NOMO-1 treated with DMSO at 0.1 percent for 48 hours (cell line): ENCODE measurements at regions not wholly inside any gene's neighbourhood (a gene's known extent, or its start where the extent isn't known, plus 50 kb on each side); places are given as distances from the start of the nearest gene placed in this dataset.
"Not testable (repeated sequence)": the region's sequence is repeated elsewhere in the genome, so short reads cannot be mapped to it uniquely, and the experiment has no call there.

Experiments used
- DNase-seq: peaks from one replicate; lab custom pipeline; 2025; ENCODE audit not compliant: unreplicated experiment; lab: John Stamatoyannopoulos, UW

GRCh38 chr17:33989361-33990148 lies 265.5 kb upstream of the CCL2 start:
- no peak for DNase-seq

GRCh38 chr17:33990943-33991706 lies 264.0 kb upstream of the CCL2 start:
- DNase-seq, result no peak

GRCh38 chr17:33992113-33992512 lies 263.0 kb upstream of the CCL2 start:
- DNase-seq, result no peak

DNA sequence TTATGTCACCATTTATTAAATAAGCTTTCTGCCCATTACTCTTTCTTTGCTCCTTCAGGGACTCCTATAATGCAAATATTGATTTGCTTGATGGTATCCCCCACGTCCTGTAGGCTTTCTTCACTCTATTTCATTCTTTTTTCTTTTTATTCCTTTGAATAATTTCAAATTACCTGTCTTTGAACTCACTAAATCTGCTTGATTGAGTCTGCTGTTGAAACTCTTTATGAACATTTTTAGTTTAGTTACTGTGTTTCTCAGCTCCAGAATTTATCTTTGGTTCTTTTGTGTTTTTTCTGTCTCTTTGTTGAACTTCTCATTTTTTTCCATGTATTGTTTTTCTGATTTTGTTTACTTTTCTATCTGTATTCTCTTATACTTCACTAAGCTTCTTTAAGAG lies 254.4 kb upstream of the CCL2 start:
- DNase-seq, result no peak

DNA sequence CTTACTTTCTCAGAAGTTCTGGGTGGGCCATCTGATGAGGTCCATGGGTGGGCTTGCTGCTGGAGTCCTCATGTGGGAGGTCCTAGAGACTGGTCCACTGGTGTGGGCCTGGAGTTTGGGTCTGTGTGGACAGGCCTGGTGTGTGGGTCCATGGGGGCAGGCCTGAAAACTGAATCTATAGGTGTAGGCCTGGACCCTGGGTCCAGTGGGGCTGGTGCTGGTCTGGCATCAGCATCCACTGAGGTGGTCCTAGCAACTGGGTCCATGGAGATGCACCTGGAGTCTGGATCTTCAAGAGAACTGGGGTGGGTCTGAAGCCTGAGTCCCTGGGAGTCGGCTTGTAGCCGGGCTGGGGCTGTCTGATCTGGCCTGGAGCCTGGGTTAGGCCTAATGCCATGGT lies 253.8 kb upstream of the CCL2 start:
- DNase-seq, result no peak

GRCh38 chr17:34006126-34006525 lies 249.0 kb upstream of the CCL2 start:
- DNase-seq, result no peak

DNA sequence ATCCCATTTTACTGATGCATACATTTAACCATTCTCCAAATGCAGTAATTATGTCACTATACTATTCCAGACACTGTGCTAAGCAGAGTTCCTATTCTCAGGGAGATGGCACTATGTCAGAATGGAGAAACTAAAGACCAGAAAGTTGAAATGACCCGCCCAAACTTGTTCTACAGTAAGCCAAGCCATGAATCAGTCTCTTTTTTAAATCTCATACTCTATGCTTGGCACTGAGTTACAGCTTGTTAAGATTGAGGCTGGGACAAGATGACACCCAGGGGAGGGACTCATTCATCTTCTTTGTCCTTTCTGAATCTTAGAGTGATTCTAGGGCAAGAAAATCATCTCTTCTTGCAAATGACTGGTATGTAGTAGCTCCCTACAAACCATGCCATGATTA lies 247.0 kb upstream of the CCL2 start:
- no peak for DNase-seq

- no peak for DNase-seq
Observed at GRCh38 chr17:34009912-34010311, 245.2 kb upstream of the CCL2 start.

GRCh38 chr17:34010534-34010933 lies 244.6 kb upstream of the CCL2 start:
- DNase-seq, result no peak

DNA sequence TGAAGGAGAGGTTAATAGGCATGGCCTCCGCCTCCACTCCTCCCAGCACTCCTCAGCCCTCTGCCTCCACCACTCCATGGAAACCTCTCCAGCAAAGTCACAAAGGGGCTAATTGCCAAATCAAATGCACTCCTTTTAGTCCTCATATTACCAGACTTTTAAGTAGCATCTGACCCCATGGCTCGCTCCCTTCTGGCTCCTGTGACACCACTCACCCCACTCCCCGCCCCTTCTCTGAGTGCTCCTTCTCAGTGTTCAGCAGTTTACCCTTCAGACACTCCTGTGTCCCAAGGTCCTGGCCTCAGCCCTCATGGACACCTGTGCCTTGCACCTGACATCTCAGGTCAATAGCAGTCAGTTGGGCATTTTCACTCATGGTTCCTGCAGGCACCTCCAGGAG lies 243.5 kb upstream of the CCL2 start:
- DNase-seq, result no peak

- DNase-seq, result no peak
Observed at GRCh38 chr17:34012709-34013375, 242.2 kb upstream of the CCL2 start.

DNA sequence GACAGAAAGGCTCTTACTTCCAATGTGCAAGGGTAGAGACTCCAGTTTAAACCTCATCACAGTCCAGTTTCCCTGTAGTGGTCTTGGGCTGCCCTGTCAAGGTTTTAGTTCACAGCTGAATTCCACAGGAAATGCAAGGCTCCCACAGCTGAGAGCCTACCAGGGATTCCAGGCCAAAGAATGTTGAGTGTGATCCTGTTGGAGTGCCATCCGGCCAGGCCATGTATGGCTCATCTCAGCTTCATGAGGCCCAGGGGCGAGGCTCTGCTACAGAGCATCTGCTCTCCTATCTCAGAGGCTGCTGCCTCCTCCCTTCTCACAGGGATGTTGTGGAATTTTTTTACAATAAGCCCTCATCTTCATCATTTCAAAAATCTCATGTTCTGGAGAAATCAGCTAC lies 239.8 kb upstream of the CCL2 start:
- no peak for DNase-seq

DNA sequence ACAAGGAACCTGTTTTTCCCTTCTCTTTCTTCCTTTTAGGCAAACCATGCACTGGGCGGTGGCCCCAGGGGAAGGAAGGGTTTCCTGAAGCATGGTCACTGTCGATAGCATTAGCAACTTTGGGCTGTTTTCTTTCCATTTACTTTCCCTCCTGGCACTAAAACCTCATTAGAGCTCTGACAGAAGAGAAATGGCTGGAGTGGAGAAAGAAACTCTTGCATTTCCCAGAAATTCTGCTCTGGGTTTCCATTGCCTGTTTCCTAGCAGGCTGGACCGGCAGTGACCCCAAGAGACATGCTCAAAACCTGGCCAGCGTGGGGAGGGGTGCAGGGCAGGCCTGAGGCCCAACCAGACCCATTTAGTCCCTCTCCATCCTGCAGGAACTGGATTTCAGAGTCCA lies 230.7 kb upstream of the CCL2 start:
- DNase-seq, result no peak

- DNase-seq, result no peak
Observed at GRCh38 chr17:34024806-34025551, 230.1 kb upstream of the CCL2 start.

DNA sequence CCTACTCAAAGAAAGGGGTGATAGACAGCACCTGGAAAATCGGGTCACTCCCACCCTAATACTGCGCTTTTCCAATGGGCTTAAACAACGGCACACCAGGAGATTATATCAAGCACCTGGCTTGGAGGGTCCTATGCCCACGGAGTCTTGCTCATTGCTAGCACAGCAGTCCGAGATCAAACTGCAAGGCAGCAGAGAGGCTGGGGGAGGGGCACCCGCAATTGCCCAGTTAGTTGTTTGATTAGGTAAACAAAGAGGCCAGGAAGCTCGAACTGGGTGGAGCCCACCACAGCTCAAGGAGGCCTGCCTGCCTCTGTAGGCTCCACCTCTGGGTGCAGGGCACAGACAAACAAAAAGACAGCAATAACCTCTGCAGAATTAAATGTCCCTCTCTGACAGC lies 224.5 kb upstream of the CCL2 start:
- not testable (repeated sequence) for DNase-seq

GRCh38 chr17:34032305-34032704 lies 222.8 kb upstream of the CCL2 start:
- DNase-seq, result not testable (repeated sequence)

GRCh38 chr17:34038786-34039185 lies 216.3 kb upstream of the CCL2 start:
- not testable (repeated sequence) for DNase-seq

DNA sequence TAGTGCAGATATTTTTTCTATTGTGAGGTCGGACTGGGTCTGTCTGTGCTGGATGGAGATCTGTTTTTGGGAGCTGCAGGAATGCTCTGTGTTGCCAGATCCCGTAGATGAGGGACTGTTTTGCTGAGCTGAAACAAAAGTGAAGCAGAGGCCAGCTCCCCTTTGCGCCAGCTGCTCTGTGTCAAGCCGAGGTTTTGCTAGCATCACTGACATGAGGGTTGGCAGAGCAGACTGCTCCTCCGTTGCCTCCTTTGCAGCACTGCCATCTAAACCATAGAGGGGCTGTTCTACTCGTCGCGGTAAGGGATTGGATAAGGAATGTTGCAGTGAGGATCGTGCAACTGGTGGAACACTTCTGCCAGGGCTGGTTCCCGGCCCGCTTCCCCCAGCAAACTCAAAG lies 215.9 kb upstream of the CCL2 start:
- not testable (repeated sequence) for DNase-seq

DNA sequence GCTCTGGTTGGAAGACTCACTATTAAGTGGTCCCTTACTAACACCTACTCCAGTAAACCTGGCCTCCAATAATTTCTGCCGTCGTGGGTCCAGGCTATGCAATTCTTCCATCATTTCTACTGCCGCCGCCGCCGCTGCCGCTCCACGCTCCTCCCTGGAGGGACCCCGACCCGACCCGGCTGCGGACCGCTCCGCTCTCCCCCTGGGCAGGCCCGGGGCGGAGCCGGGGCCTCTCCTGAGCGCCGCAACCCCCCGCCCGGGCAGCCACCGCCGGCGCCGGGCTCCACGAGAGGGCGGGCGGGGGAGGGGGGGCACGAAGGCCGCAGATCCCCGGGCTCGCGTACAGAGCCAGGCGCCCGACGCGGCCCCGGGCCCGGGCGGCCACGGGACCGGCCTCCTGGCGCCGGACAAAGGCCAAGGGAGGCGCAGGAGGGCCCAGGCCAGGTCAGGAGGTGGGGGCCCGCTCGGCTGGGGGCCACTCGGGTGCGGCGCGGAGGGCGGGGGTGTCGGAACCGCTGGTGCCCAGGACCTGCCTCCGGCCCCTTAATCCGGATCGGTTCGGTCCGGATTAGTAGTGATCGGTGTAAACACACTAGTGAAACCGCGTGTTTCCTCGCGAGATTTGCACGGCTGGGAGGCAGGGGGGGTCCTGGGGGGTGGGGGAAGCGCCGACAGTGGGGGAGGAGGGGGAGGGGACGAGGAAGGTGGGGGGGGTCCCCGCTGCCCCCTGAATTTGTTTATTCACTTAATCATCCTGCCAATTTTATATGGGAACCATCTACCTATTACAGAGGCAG lies 215.1 kb upstream of the CCL2 start:
- not testable (repeated sequence) for DNase-seq

DNA sequence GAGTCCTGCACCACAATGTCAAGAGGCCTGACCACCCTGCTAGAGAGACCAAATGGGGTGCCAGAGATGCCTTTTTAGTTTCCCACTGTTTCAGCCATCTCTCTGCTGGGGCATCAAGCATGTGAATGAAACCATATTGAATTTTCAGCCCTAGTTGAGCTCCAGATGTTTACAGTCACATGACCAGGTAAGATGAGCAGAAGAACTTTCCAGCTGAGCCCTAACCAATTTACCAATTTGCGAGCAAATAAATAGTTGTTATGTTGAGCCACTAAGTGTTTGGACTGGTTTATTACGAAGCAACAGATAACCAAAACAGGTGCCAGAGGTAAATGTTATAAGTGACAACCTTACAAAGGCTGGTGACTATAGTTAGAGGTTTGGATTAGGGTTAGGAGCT lies 209.1 kb upstream of the CCL2 start:
- no peak for DNase-seq
